Hepatocyte (in vitro differentiated cells): ENCODE measurements at regions not wholly inside any gene's neighbourhood (a gene's known extent, or its start where the extent isn't known, plus 50 kb on each side); places are given as distances from the start of the nearest gene placed in this dataset.

Source experiments
- DNase-seq: peaks from one replicate; pipeline ENCODE4 v3.0.0-alpha.2; 2016; ENCODE audit warnings: low spot score
- H2AFZ ChIP-seq: fragments of 200-600 bp; sonication (generic); 2 replicates; pipeline ENCODE4 v1.6.0; 2016; ENCODE audit warnings: antibody characterized with exemption, mild to moderate bottlenecking
- H3K27ac ChIP-seq: fragments of 200-600 bp; sonication (generic); 2 replicates; pipeline ENCODE4 v1.5.1; 2016; ENCODE audit warnings: mild to moderate bottlenecking
- H3K27me3 ChIP-seq: fragments of 200-600 bp; sonication (generic); 2 replicates; pipeline ENCODE4 v1.6.1; 2016
- H3K36me3 ChIP-seq: fragments of 200-600 bp; sonication (generic); replicated peaks from 2 replicates; pipeline ENCODE4 v1.5.1; 2016; ENCODE audit warnings: low read depth; ENCODE audit not compliant: insufficient read depth
- H3K4me1 ChIP-seq: fragments of 200-600 bp; sonication (generic); 2 replicates; pipeline ENCODE4 v1.5.1; 2016; ENCODE audit warnings: mild to moderate bottlenecking, moderate library complexity; ENCODE audit not compliant: insufficient read depth
- H3K4me2 ChIP-seq: fragments of 200-600 bp; sonication (generic); 2 replicates; pipeline ENCODE4 v1.6.0; 2016
- H3K4me3 ChIP-seq: fragments of 200-600 bp; sonication (generic); 2 replicates; pipeline ENCODE4 v1.5.1; 2016; ENCODE audit warnings: mild to moderate bottlenecking
- H3K79me2 ChIP-seq: fragments of 200-600 bp; sonication (generic); 2 replicates; pipeline ENCODE4 v1.6.0; 2017; ENCODE audit warnings: mild to moderate bottlenecking
- H3K9me2 ChIP-seq: fragments of 200-600 bp; sonication (generic); replicated peaks from 2 replicates; pipeline ENCODE4 v1.6.0; 2017; ENCODE audit warnings: mild to moderate bottlenecking; ENCODE audit not compliant: insufficient read depth
- H3K9me3 ChIP-seq: fragments of 200-600 bp; sonication (generic); 2 replicates; pipeline ENCODE4 v1.5.1; 2016; ENCODE audit warnings: low read depth, mild to moderate bottlenecking
- H4K20me1 ChIP-seq: fragments of 200-600 bp; sonication (generic); 2 replicates; pipeline ENCODE4 v1.6.0; 2016; ENCODE audit warnings: mild to moderate bottlenecking; ENCODE audit not compliant: insufficient read depth, poor library complexity, severe bottlenecking
- CTCF ChIP-seq: fragments of 200-600 bp; sonication (generic); IDR thresholded peaks from 2 replicates; pipeline ENCODE4 v1.5.1; 2016; ENCODE audit warnings: antibody characterized with exemption, mild to moderate bottlenecking; ENCODE audit not compliant: poor library complexity
- EZH2 ChIP-seq: fragments of 200-600 bp; sonication (generic); IDR thresholded peaks from 2 replicates; pipeline ENCODE4 v1.6.1; 2016; ENCODE audit warnings: antibody characterized with exemption, mild to moderate bottlenecking, borderline replicate concordance
- EZH2phosphoT487 ChIP-seq: fragments of 200-600 bp; sonication (generic); IDR thresholded peaks from one replicate; pipeline ENCODE4 v1.6.1; 2018; ENCODE audit warnings: antibody characterized with exemption, mild to moderate bottlenecking, low read depth, moderate library complexity; ENCODE audit not compliant: unreplicated experiment, severe bottlenecking
- WGBS: methylation state at CpG from one replicate; pipeline ENCODE4 v1.1.6; 2016; ENCODE audit warnings: low lambda C conversion rate; ENCODE audit errors: missing lambda C conversion rate; 5-methylcytosine and 5-hydroxymethylcytosine counted together

DNA sequence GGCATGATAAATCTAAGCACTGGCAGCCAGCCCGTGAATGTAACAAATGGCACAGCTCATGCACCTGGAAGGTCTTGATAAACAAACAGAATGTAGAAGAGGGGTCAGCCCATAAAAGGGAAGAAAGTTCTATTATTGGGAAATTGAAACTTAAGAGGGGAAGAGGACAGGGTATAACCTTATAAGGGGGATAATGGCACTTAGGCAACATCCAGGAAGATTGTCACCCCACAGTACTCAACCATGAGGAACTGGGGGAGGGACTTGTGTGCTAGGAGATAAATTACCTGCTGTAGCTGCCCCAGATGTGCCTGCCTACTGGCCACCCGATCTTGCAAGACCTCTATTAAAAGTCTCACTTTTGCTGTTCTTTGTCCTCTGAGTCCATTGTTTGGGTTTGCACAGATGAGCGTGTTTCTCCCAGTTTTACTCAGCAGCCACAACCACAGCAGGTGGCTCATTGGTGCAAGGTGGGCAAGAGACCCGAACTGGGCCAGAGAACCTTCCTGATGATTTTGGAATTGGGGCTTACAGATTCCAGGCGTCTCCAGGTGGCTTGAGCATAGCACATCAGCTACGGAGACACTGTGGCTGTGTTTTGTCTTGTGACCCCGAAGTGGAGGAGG, 79.0 kb upstream of the TAF1B start:
- Histone ChIP-seq H3K36me3 (no peaks in the 10 kb centered on the region), H3K4me1 (peaks cover 24% of the 10 kb centered on the region), H4K20me1 (no peaks in the 10 kb centered on the region), H2AFZ (no peak overlapping the region), H3K9me3 (no peaks in the 10 kb centered on the region), H3K27me3 (peaks cover 1% of the 10 kb centered on the region), H3K9me2 (no peaks in the 10 kb centered on the region), H3K4me2 (no peak overlapping the region), H3K27ac (peak overlapping the region; percentile 68), H3K79me2 (no peaks in the 10 kb centered on the region), H3K4me3 (no peak overlapping the region)
- whole genome bisulfite sequencing, result 79% methylated on average over 7 of the region's 7 CpGs
- DNase-seq, result no peak
- TF ChIP-seq EZH2phosphoT487 (no peak), CTCF (no peak), EZH2 (no peak)

- H3K4me3 ChIP-seq, result no peak overlapping the region
- TF ChIP-seq EZH2, result no peak
- peak; percentile 24 for TF ChIP-seq CTCF
- 74% methylated on average over 18 of the region's 18 CpGs for WGBS
- no peaks in the 10 kb centered on the region for H4K20me1 ChIP-seq
- H3K9me3 ChIP-seq, result no peaks in the 10 kb centered on the region
- no peaks in the 10 kb centered on the region for H3K36me3 ChIP-seq
- no peaks in the 10 kb centered on the region for H3K27me3 ChIP-seq
- no peaks in the 10 kb centered on the region for H3K9me2 ChIP-seq
- DNase-seq, result peak; percentile 71
- H3K4me2 ChIP-seq, result peak overlapping the region; percentile 20
- H3K4me1 ChIP-seq, result peaks cover 28% of the 10 kb centered on the region
- H3K27ac ChIP-seq, result peak overlapping the region; percentile 83
- no peak overlapping the region for H2AFZ ChIP-seq
- H3K79me2 ChIP-seq, result no peaks in the 10 kb centered on the region
These were observed 77.4 kb upstream of the TAF1B start for GRCh38 chr2:9765611-9766531.

DNA sequence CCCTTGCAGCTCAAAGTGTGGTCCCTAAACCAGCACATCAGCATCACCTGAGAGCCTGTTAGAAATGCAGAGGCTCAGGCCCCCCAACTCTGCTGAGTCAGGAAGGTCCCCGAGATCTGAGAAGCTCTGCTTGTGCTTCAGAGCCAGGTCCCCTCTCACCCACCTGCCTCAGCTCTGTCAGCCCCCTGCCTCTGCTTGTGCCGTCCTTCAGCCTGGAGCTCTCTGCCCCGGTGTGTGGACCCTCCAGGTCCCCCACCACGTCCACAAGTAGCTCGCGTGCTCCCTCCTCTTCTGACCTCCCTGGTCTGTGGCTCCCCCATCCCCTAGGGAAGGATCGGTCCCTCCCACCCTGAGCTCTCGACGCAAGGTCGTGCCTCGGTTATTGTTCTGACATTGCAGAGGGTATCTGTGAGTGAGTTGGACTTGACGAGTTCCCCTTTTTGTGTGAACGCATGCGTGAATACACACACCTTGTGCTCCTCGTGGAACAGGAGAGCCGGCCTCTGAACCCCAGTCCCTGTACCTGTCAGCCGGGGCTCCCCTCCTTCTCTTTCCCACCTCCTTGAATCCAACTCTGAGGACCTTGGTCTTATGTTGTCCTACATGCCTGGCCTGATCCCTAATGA, 75.5 kb upstream of the TAF1B start:
- Histone ChIP-seq H3K27ac (no peak overlapping the region), H3K9me3 (no peaks in the 10 kb centered on the region), H4K20me1 (no peaks in the 10 kb centered on the region), H3K27me3 (no peaks in the 10 kb centered on the region), H3K4me2 (no peak overlapping the region), H2AFZ (no peak overlapping the region), H3K4me1 (peaks cover 28% of the 10 kb centered on the region), H3K4me3 (no peak overlapping the region), H3K9me2 (no peaks in the 10 kb centered on the region), H3K36me3 (no peaks in the 10 kb centered on the region), H3K79me2 (no peaks in the 10 kb centered on the region)
- 95% methylated on average over 15 of the region's 17 CpGs for WGBS
- TF ChIP-seq EZH2phosphoT487 (no peak), EZH2 (no peak), CTCF (no peak)
- DNase-seq, result no peak
